ENCODE measurements at regions not wholly inside any gene's neighbourhood (a gene's known extent, or its start where the extent isn't known, plus 50 kb on each side); places are given as distances from the start of the nearest gene placed in this dataset.
"Not testable (repeated sequence)": the region's sequence is repeated elsewhere in the genome, so short reads cannot be mapped to it uniquely, and the experiment has no call there.

DNA sequence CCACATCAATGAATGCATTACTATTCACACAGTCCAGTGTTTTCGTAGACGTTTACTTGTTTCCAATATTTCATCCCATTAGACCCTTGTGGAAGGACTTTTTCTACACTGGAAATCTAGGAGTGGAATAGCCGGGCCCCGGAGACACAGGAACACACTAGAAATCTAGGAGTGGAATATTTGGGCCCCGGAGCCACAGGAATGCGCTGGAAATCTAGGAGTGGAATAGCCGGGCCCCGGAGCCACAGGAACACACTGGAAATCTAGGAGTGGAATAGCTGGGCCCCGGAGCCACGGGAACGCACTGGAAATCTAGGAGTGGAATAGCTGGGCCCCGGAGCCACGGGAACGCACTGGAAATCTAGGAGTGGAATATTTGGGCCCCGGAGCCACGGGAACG lies 322.6 kb downstream of the THBS2 start:
- DNase-seq, result not testable (repeated sequence)

DNA sequence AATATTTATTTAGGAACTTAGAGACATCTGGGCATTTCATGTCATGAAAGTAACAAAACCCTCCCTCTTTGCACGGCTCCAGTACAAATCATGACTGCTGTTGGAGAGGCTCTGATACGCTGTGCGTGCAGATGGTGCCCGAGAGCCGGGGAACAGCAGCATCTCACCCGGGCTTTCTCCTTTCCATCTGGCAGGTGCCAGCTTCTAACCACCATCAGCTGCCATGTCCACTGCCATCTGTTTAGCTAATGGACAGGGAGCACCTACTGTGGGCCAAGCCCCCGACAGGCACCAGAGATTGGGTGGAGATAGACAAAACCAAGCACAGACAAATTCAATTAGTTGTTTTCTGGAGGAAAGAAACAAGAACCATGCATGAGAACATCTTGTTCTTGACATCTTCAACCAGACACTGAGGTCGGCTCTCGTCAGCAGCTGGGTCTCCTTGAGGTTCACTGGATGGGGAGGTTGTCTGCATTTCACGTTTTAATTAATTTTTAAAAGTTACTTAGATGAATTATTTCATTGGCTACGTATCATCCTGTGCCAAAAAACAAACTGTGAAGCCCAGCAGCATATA lies 323.7 kb downstream of the THBS2 start:
- no peak for DNase-seq

DNA sequence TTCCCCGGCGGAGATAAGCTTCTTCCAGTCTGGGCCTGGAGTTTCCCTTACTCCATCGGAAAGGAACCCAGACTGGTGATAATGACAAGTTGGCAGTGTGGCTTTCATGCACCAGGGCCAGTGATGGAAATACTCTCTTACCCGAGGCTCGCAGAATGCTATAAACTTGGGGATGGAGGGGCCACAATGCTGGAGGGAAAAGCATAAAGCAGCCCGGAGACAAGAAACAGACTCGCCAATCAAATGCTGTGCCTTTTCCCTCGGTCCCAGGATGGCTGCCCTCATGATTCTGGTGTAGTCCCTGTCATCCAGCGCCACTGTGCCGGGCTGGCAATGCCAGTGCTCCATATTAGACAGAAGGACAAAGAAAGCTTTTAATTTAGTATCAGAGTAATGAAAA lies 325.6 kb downstream of the THBS2 start:
- no peak for DNase-seq

DNA sequence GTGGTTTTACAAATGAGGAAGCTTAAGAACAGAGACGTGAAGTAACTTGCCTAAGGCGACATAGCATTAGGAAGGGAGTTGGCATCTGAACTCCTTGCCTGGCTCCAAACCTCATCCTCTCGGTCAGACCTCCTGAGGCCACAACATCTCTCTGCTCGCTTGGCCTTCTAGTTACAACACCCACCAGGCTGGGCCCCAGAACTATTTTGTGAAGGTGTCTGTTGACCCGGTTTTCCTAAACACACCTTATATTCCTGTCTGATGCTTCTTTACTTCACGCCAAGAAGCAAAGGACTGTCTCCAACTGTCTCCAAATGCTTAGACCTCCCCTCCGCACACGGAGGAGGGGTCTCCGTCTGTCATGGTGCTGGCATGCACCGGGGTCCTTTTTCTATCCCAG lies 326.6 kb downstream of the THBS2 start:
- DNase-seq, result no peak

DNA sequence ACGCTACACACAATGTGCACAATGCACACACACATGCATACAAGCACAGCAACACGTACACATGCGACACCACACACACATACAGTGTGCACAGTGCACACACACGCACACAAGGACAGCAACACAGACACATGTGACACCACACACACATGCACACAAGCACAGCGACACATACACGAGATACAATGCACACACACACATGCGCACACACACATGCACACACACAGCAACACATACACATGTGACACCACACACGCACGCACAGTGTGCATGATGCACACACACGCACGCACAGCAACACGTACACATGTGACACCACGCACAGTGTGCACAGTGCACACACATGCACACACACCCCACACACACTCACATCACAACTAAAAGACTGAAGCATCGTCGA lies 327.3 kb downstream of the THBS2 start:
- DNase-seq, result no peak

DNA sequence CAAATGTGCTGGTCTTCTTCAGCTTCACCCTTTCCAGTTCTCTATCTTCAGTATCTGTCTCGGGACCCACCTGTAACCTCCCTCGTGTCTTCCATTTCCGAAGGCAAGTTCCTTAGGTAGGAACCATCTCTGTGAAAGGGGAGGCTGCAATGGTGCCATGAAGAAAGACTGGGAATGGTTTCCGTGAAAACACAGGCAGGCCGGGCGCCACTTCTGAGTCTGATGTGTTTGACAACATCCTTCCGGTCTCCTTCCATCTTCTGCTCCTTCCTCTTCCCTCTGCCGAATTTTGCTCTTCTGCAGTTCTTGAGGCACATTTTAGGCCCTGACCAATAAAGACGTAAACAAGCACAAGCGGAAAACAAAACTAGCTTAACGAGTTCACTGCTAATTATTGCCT lies 328.0 kb downstream of the THBS2 start:
- DNase-seq, result no peak

DNA sequence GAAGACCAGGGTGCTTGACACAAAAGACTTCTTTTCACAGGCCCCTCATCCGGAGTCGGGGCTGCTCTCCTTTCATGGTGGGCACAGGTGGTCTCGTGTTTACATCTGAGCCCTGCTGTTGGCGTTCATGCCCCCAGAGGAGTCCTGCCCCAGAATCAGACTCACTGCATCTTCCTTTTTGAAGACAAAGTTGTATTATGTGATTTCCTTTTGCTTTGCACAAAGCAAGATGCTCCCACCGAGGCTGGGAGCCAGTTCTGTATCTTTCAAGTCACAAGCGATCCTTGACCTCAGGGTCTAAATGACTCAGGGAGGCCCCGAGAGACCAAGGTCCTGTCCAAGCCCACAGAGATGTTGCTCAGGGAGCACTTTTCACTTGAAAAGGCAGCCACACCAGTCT lies 330.5 kb downstream of the THBS2 start:
- no peak for DNase-seq

DNA sequence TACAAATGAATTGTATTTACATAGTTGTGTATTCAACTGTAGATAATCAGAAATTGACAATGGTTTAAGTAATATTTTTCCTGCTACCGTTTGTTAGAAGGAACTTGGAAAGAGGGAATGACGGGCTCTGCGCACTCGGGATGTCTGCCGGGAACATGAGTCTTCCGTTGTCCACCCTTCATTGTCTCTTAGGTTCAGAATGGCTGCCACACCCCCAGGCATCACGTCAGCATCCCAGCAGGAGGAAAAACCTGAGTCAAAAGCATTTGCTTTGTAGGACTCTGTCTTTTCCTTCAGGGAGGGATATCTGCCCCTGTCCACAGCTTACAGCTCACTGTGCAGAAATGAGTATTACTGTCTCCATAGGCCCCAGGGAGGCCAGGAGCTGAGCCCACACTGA lies 331.2 kb downstream of the THBS2 start:
- no peak for DNase-seq

DNA sequence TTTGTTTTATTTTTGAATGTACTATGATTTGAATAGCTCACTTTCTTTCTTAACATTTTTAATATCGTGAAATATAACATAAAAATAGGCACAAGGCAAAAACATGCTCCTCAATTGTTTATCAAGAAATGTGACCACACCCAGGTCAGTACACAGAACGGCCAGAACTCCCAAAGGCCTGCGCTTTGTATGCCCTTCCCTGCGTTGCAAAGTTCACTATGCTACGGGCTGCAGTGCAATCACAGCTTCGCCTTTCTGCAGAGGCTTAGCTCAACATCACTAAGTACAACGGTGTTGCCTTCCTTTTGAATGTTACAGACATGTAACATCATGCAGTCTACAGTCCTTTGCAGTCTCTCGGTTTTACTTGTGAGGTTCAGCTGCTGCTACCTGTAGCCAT lies 333.4 kb downstream of the THBS2 start:
- DNase-seq, result no peak

DNA sequence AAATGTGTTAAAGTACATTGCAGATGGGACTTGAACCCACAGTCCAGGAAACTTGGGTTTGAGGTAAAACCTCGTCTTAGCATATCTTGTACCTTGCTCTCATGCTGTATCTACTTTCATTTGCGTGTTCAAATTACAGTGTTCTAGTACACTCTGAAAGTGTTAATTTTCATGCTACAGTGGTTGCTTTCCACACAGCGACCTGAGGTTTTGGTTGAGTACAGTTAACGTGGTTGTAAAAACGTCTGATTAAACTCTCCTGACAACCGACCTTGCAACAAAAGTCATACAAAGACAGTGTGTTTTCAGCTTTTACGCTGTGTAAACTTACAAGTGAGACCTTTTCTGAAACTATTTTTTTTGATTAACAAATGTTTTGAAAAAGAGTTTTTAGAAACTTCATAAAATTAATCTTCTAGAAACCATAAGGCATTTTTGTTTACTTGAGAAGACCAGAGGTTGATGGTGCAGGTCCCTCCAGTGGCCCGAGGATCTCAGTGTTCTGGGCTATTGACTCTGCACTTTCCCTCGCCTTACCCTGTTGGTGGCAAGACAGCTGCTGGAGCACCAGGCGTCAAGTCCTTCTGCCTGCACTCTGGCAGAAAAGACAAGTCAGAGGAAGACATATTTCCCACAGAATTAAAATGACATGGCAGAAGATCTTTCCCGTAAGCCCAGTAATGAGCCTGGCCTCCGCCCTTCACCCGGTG lies 334.0 kb downstream of the THBS2 start:
- no peak for DNase-seq

DNA sequence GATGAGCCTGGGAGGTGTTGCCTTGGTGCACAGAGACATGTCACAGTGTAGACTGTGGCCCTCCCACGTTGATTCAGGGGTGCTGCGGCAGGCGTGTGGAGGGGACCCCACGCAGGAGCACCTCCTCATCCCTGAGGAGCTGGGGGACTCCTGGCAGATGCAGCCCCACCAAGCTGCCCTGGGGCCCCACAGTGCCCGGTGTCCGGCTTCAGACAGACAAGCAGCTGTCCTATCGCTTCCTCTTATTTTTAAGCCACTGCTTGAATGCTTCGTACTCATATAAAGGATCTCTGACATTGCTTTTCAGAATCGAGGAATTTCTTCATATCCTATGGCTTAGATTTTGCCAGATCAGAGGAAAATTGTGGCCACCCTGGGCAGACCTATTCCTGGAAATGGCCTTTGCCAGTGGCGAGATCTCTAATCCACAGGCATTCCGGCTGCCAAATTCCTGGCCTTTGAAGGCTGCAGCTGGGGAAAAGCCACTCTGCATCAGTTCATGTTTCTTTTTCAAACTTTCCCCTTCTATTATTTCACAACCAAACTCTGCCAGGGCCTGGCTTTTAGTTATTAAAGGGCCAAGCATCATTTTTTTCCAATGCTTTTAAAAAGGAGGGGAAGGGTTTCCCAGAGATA lies 337.0 kb downstream of the THBS2 start:
- no peak for DNase-seq

DNA sequence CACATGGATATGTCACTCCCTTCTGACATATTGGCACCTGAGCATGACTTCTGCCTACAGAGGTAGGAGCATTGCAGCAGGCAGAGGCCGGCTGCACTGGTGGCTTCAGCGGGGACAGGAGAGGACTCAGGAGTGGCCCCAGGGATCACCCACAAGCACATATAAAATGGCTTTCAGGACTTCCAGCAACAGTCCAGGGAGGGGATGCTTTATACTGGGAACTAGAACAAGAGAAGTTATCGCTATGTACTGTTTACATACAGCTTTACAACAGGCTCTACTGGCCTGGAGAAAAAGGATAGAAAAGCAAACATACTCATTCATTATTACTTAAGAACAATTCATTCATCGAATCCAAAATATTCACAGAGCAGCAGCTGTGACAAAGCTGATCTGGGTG lies 337.8 kb downstream of the THBS2 start:
- DNase-seq, result no peak

DNA sequence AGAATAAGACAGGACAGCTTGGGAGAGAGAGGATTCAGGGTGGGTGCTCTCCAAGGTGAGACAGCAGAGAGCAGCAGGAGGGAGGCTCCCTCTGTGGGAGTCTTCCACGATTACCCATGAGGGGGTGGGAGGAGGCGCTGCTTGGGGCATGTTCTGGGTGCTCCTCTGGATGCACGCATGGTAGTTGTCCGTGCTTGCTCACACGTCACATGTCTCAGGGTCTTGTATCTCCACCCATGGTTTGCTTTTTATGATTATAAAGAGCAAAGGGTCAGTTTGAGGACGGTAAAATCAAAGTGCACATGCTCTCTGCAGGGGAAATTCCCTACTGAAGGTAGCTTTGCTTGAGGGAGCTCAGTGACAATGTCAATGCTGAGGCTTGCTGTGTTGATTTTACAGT lies 338.4 kb downstream of the THBS2 start:
- DNase-seq, result no peak

DNA sequence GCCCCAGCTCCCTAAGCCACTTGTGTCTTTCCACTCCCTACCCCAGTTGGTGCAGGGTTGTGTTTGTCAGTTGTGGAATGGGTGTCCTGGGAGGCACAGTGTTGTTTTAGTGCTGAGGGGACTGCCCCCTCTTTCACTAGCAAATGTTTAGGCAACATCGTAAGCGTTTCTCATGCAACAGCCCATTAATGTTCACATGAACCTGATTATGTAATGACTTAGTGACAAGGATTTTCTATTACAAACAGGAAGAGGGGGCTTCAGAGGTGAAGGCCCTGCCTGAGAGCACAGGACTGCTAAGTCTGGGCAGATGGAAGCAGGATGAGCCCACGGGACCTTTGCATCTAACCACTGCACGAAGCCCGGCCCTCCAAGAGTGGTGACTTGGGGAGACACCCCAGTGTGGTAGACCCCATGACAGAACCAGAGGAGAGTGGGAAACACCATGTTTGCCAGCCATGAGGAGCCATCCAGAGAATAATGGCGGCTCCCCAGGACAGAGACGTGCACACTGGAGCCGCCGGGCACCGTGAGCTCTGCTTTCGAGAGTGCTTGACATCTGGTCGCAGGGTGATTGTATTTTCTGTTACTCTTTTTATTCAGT lies 339.7 kb downstream of the THBS2 start:
- DNase-seq, result no peak

DNA sequence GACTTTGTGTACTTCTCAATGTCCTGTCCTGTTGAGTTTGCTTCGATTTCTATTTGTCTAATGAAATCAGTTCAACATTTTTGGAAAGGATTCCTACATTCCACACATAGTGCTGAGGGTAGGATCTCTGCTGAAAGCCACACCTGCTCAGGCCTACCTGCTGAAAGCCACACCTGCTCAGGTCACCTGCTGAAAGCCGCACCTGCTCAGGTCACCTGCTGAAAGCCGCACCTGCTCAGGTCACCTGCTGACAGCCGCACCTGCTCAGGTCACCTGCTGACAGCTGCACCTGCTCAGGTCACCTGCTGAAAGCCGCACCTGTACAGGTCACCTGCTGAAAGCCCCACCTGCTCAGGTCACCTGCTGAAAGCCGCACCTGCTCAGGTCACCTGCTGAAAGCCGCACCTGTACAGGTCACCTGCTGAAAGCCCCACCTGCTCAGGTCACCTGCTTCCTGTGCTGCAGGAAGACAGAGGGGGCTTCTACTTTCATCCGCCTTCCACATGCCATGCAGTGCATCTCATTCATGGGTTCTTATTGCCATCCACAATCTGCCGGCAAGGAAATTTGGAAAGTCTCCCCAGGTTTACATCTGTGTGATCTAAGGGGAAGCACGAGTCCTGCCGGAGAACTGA lies 340.3 kb downstream of the THBS2 start:
- not testable (repeated sequence) for DNase-seq

DNA sequence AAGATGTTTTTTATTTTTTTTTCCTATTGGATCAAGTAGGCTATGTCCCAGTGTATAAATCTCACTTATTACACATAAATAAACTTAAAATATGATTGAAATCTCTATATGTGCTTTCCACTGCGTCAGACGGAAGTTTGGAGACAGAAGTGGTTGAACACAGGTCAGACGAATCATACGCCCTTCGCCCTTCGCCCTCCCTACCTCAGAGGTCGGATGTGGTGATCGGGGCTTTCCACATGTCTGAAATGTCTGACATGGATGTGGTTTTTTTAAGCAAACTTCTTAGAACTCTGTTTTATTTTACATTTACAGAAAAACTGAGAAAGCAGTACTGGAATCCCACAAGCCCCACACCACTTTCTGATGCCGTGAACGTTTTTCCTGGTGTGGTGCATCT lies 344.4 kb downstream of the THBS2 start:
- no peak for DNase-seq

DNA sequence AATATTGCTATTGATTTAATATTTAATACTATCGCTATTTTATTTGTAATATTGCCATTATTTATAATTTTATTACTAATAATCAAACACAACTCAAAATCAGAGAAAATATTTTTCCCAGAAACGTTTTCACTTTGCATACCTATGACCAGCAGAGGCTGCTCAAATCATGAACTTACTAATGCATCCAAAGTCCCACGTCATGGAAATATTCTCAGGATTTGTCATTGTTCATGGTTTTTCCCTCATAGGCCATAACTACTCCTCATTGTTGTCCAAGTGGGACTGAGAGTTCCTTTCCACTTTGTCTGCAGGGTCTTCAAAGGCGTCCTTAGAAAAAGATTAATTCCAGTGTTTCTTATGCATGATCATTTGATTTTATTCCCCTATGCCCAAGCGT lies 344.8 kb downstream of the THBS2 start:
- no peak for DNase-seq

DNA sequence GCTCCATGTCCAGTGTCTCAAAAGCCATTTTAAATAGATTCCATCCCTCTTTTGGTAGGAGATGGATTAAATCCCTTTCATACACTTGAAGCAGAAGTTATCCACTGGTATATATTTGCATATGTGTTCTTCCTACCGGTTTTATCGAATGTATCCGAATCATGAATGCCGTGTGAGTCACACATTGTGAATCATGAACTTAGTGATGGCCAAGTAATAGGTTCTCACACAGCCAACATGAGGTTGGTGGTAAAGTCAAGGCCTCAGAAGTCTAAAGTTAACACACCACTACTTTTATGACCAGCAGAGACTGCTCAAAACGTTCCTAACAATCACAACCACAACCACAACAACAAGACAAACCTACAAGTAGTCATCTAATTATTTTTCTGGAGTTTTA lies 345.5 kb downstream of the THBS2 start:
- DNase-seq, result no peak

DNA sequence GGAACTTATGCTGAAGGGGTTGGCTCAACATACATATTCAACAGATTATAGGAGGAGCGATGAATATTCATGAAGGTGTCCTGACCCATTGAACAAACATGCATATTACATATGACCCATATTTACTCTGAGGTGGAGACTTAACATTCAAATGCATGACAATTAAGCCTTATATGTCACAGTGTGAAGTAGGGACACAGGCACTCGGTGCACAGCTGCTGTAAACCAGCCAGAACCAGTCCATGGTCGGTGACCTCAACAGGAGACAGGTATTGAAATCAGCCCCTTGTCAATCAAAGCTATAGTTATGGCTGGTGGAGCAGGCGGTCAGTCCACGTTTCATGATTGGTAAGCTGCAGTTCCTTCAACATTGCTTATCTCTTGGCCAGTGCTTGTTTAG lies 347.3 kb downstream of the THBS2 start:
- no peak for DNase-seq

DNA sequence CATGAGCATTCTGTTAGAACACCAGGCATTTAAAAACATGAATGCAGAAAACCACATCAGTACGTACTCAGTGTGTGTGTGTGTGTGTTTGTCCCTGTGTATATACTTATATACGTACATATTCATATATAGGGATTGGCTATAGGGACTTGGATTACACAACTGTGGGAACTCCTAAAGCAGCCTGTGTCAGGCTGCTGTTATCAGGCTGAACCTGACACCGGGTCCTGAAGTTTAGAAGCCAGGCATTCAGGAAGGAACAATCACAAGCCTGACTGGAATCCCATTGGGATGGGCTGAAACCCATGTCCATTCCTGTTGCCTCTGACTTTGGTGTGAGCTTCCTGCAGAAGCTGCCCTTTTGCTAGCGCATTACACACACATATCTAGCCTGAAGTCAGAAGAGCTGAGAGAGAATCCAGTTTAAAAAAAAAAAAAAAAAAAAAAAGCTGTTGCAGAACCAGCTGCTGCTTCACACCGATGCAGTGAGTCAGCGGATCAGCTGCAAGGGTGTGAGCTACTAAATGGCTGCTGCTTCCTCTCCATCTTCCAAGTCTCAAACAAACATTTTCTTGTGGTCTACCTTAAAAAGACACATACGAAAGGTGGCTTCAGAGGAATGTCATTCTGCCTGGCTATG lies 348.1 kb downstream of the THBS2 start:
- DNase-seq, result no peak

DNA sequence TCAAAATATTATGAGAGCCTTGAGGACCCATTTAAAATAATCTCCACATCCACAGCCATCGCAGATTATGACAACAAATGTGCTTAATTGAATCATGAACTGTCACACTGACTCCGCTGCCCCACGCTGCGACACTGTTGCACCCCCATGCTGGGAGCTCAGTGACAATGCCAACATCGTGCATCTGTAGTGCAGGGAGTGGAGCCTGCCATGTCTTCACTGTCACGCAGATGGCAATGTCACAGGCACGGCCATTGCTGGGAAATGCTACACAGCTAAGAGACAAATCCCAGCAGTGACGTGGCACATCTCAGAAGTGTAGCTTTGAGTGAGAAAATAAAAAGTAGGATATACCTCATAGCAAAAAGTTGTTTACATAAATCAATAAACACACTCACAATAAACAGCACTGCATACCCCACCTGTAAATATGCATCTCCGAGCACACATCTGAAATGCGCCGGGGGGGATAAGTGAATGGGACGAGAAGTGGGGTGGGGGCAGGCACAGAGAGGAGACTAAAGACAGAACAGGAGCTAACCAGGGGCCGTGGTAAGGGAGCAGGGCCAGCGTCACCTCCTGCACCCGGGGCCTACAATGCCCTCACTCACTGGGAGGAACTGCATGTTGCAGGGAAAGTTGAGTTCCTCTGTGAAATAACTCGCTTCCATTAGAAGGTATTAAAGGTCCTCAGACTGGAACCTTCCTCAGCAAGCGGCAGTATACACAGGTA lies 349.9 kb downstream of the THBS2 start:
- no peak for DNase-seq

DNA sequence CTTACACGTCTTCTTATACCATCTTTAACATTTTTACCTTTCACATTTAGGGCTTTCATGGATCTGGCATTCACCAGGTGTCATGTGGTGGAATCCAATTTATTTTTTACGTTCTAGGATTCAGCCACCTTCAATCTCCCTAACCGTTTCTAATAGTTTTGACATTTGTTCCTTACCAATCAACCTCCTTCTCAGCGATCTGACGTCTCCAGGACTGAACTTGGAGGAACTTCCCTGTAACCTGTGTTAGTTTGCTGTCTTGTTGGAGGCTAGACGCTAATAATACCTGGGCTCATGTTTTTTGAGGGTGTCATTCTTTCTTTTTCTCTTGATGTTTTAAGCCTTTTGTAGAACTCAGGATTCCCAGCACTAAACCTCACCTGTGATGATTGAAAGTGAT lies 351.6 kb downstream of the THBS2 start:
- DNase-seq, result no peak

Data from effector CD8-positive, alpha-beta T cell (primary cell).